Activated CD4-positive, alpha-beta T cell treated with anti-CD3 and anti-CD28 coated beads, Interleukin-2, amount 50 U/mL, for 1 hour (primary cell): ENCODE measurements at regions not wholly inside any gene's neighbourhood (a gene's known extent, or its start where the extent isn't known, plus 50 kb on each side); places are given as distances from the start of the nearest gene placed in this dataset.
"Not testable (repeated sequence)": the region's sequence is repeated elsewhere in the genome, so short reads cannot be mapped to it uniquely, and the experiment has no call there.

Experiments used
- DNase-seq: peaks from one replicate; pipeline ENCODE4 v3.0.0-alpha.2; 2020

DNA sequence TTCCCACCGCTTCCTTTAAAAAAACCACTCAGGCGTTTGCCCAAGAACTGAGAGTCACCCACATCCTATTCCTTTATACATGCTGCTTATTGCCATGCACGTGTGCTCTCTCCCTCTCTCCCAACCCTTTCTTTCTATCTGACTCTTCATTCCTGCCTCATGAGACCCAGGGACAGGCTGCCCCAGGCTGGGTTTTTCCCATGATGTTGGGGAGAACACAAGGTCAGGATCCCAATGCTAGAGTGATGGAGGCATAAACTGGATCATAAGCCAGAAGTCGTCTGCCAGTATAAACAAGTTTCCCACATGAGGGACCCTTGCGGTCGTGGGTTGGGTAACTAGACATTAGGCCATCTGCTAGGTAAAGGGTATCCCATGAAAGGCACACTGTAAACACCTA lies 64.9 kb downstream of the CD2 start:
- DNase-seq = no peak

DNA sequence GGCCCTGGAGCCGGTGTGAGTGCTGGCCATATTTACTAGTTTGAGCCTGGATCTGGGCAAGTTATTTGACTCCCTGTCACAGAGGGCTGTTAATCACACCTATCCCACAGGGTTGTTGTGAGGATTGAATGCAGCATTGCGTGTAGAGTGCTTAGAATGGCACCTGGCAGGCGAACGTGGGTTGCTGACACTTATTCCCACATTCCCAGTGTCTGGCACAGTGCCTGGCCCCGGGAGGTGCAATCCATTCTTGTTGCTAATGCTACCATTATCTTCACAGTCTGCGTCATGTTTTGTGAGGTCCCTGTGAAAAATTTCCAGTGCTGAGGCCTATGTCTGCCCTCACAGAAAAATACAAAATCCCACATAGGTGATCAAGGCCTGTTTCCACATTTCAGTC lies 66.1 kb downstream of the CD2 start:
- DNase-seq = no peak

GRCh38 chr1:116821763-116822162 lies 67.5 kb downstream of the CD2 start:
- DNase-seq = no peak

- DNase-seq = no peak
These were observed 70.5 kb downstream of the CD2 start for GRCh38 chr1:116824631-116825206.

- no peak for DNase-seq
These were observed 71.0 kb downstream of the CD2 start for GRCh38 chr1:116825207-116825719.

- DNase-seq = no peak
These were observed 71.6 kb downstream of the CD2 start for GRCh38 chr1:116825720-116826438.

DNA sequence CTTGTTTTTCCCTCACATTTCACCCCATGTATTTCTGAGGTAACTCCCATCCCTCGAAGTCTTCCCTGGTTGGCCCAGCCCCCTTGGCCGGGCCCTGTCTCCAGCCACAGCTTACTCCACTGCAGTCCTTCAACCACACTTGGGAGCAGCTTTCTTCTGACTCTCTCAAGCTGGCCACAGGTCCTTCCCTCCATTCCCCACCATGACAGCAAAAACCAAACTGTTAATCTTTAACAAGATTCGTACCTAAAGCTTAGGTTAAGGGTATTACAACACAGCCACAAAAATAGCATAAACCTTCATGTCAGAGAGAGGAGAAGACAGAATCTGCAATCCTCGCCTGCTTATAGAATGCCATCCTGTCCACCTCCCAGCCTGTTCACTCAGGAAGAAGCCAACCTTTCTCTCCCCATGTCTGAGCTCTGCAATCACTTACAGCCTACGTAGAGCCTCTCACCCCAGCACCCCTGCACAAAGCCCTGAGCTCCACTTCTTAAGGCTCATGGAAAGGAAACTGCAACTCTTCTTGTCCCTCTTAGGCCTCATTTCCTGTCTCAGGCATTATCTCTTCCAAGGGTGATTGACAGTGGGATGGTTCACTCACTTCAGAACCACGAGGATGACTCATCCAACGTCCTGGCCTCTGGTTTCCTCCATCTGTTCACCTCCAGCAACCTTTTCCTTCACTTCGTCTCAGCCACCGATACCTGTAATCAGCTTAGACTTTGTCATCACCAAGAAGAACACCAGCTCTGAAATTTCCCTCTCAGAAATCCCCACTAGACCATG lies 72.8 kb downstream of the CD2 start:
- DNase-seq = peak; percentile 34

DNA sequence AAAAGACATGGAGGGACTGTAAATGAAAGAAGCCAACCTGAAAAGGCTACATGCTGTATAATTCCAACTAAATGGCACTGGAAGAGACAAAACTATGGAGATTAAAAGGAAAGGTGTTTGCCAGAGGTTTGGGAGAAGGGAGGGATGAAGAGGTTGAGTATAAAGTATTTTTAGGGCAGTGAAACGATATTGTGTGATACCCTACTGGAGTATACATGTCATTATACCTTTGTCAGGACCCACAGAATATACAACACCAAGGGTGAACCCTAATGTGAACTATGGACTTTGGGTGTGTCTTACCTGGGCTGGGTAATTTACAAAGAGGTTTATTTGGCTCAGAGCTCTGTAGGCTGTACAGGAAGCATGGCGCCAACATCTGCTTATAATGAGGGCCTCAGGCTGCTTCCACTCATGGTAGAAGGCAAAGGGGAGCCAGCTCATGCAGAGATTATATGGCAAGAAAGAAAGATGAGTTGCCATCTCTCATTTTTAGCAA lies 73.4 kb downstream of the CD2 start:
- DNase-seq = no peak

DNA sequence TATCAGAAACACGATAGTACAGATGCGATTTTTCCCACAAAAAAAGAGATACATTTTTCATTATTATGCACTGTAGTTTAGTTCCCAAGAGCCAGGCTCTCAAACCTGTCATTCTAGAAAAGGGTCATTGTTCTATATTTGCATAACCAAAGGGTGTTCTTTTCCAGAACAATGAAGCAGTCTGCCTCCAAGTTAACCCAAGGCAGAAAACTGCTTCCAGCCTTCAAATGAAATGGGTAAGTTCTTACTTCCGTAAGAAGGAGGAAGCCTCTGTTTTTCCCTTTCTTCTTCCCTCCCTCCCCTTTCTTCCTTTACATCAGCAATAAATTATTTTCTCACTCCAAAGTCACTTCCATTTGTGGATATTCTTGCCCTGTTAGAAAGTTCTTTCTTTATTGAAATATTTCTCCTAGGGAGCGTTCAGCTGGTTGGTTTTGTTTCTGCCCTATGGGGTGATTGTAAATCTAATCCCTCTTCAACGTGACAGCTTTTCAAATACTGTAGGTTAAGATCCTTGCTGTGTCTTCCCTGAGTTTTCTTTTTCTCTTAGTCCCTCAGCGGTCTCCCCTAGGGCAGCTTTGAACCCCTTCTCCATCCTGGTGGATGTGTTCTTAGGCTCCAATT lies 77.3 kb upstream of the PTGFRN start:
- no peak for DNase-seq

- no peak for DNase-seq
These were observed 76.7 kb upstream of the PTGFRN start for GRCh38 chr1:116832932-116833578.

- no peak for DNase-seq
These were observed 76.0 kb upstream of the PTGFRN start for GRCh38 chr1:116833718-116834117.

GRCh38 chr1:116834595-116834994 lies 75.1 kb upstream of the PTGFRN start:
- no peak for DNase-seq

DNA sequence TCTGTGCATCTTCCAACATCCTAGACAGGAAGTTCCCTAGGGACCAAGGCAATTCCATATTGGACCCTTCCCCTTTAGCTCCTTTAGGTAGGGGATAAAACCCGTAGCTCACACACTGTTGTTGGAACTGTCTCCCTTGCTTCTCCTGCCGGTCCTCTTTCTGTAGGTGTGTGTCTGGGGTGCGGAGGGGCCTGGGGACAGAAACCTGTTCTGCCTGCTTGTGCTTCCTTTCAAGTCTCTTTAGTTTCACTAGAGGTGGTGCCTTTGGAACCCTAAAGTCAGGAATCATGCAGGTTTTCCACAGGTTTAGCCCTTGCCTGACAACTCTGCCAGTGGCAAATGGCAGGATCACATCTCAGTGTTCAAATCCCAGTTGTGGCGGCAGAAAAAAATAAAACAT lies 74.6 kb upstream of the PTGFRN start:
- no peak for DNase-seq

DNA sequence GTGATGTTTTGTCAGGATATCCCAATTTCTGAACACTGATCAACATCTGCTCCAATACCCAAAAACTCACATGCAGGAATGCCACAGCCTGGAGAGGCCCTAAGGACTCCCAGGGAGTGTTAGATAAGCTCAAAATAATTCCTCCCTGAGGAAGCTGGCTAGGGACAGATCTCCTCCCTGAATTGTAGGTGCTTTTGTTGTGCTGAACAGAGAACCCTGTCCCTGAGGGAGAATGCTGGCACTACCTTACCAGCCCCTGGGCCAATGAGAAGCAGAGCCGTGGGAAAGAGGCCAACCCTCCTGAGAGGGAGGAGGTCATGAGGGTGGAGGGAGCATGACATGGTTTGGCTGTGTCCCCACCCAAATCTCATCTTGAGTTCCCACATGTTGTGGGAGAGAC lies 73.6 kb upstream of the PTGFRN start:
- DNase-seq = no peak

DNA sequence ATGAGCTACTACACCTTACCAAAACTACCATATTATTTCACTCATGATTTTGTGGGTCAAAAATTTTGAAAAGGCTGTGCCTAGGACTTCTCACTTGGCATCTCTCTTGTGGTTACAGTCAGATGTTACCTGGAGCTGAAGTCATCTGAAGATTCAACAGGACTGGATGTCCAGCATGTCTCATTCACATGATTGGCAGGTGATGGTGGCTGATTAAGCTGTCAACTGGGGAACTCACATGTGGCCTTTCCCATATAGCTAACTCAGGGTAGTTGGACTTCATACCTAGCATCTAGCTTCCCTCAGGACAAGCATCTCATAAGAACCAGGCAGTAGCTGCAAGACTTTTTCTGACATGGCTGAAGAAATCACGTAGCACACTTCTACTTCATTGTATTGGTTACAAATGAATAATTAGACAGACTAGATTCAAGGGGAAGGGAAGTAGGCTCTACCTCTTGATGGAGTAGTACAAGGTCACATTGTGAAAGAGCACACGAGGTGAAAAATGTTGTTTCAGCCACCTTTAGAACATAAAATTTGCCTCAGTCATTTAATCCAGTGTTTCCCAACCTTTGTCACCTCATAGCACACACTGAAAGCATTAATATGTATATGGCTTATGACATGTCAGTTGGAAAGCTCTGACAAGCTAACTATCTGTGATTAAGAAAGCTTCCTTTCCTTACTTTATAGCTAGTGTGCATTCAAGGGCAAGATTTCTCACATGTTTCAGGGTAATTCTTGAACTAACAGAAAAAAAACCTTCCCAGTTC lies 68.0 kb upstream of the PTGFRN start:
- no peak for DNase-seq

DNA sequence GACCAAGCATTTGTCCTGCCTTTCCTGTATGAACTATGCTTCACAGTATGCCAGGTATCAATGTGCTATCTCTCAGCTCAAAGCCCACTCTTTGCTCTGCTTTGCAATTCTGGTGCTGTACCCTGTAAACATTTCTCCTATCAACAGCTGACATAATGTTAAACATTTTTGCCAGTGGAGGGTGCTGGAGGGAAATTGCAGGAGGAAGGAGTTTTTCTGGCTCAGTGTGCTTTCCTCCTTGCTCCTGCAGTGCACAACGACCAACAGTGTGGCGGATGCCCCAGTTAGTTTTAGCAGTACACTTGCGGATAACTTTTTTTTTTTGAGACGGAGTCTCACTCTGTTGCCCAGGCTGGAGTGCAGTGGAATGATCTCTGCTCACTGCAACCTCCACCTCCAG lies 67.1 kb upstream of the PTGFRN start:
- no peak for DNase-seq

GRCh38 chr1:116844775-116845174 lies 64.9 kb upstream of the PTGFRN start:
- DNase-seq = no peak

GRCh38 chr1:116847190-116847589 lies 62.5 kb upstream of the PTGFRN start:
- no peak for DNase-seq

DNA sequence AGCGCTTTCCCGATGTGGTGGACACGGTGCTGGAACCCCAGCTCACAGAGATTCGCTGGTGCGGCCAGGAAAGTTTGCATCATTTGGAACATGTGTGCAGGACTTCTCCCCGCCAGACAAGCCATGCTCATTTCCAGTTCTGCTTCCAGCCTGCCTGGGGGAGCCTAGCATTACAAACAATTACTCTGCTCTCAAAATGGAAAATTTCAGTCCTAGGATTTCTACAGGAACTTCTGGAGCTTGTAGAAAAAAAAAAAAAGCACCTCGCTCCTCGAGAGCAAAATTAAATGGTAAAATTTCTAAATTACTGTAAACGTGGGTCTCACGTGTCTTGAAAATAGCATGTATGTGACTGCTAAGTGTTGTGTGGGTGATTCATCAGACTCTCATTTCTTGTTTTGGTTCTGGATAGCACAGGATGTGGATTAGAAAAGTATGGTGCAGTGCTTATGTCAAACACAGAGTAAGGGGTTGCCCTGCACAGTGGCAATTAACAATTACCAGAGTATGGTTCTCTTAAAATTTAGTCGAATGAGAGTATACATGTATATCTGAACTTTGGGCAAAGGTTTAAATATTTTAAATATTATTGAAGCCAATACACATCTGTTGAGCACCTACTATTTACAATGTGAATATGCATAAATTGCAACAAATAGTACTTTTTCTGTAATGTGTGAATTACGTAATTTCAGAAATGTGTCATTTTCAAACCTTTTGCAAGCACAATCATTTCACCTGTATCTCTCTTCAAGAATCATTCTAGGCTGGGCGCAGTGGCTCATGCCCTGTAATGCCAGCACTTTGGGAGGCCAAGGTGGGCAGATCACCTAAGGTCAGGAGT lies 61.8 kb upstream of the PTGFRN start:
- DNase-seq = no peak

DNA sequence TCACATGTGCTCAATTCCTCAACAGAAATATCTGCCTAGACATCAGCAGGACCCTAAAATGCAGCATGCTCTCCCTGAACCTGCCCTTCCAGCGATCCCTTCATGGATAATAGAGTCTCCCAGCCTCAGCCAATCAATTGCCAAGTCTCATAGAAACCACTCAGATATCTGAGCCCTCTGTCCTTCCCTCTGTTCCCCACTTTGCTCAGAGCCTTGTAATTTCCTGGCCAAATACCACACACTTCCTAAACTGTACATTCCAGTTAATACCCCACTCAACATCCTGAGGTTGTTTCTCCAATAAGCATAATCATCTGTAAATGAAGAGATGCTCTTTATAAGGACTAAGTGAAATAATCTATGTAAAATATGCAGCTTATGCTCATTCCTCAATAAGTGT lies 59.3 kb upstream of the PTGFRN start:
- DNase-seq = no peak

- DNase-seq = not testable (repeated sequence)
These were observed 58.5 kb upstream of the PTGFRN start for GRCh38 chr1:116851189-116851588.
